Muscle of leg (tissue), 3 donors: ENCODE measurements at regions not wholly inside any gene's neighbourhood (a gene's known extent, or its start where the extent isn't known, plus 50 kb on each side); places are given as distances from the start of the nearest gene placed in this dataset.

Source experiments
- DNase-seq: peaks from one replicate; pipeline ENCODE4 v3.0.0; 2013
- H3K27ac ChIP-seq: one replicate; pipeline ENCODE4 v1.5.1; 2013; ENCODE audit warnings: mild to moderate bottlenecking, low read length, control low read depth
- H3K27me3 ChIP-seq: one replicate; pipeline ENCODE4 v1.6.1; 2013; ENCODE audit warnings: low read length; ENCODE audit not compliant: control insufficient read depth, insufficient read depth
- H3K36me3 ChIP-seq: one replicate; pipeline ENCODE4 v1.6.1; 2013; ENCODE audit warnings: low read length; ENCODE audit not compliant: control insufficient read depth, insufficient read depth
- H3K4me1 ChIP-seq: one replicate; pipeline ENCODE4 v1.6.1; 2013; ENCODE audit warnings: low read length; ENCODE audit not compliant: control insufficient read depth, insufficient read depth
- H3K4me3 ChIP-seq: one replicate; pipeline ENCODE4 v1.5.1; 2013; ENCODE audit warnings: low read length, control low read depth
- H3K9me3 ChIP-seq: replicated peaks from 2 replicates; pipeline ENCODE4 v1.6.1; 2013; ENCODE audit warnings: low read depth, low read length; ENCODE audit not compliant: control insufficient read depth
- WGBS: methylation state at CpG from one replicate; pipeline ENCODE4 v1.1.5; 2013; ENCODE audit warnings: missing lambda C conversion rate; ENCODE audit not compliant: insufficient coverage; 5-methylcytosine and 5-hydroxymethylcytosine counted together

- no peak overlapping the region for H3K27ac ChIP-seq
- WGBS, result no CpG with 5 or more reads among the region's 10 CpGs
- no peak overlapping the region for H3K4me3 ChIP-seq
- no peak for DNase-seq
- H3K9me3 ChIP-seq, result no peaks in the 10 kb centered on the region
- H3K27me3 ChIP-seq, result peaks cover 22% of the 10 kb centered on the region
- H3K4me1 ChIP-seq, result peaks cover 9% of the 10 kb centered on the region
- H3K36me3 ChIP-seq, result no peaks in the 10 kb centered on the region
Measured at GRCh38 chr11:123305601-123306375, 110.7 kb upstream of the CLMP start.

GRCh38 chr11:123304828-123305466 is 109.9 kb upstream of the CLMP start:
- 62% methylated on average over 5 of the region's 8 CpGs for WGBS

GRCh38 chr11:123303924-123304323 is 108.9 kb upstream of the CLMP start:
- DNase-seq, result no peak
- Histone ChIP-seq H3K4me1 (peaks cover 12% of the 10 kb centered on the region), H3K4me3 (no peak overlapping the region), H3K36me3 (no peaks in the 10 kb centered on the region), H3K9me3 (no peaks in the 10 kb centered on the region), H3K27ac (no peak overlapping the region), H3K27me3 (peaks cover 22% of the 10 kb centered on the region)
- 68% methylated on average over 2 of the region's 6 CpGs for WGBS

More at GRCh38 chr11:123304828-123305466, 109.9 kb upstream of the CLMP start:
- no peaks in the 10 kb centered on the region for H3K36me3 ChIP-seq
- H3K9me3 ChIP-seq, result no peaks in the 10 kb centered on the region
- no peak overlapping the region for H3K4me3 ChIP-seq
- H3K27ac ChIP-seq, result no peak overlapping the region
- peaks cover 9% of the 10 kb centered on the region for H3K4me1 ChIP-seq
- peaks cover 22% of the 10 kb centered on the region for H3K27me3 ChIP-seq
- DNase-seq, result no peak

GRCh38 chr11:123302751-123303195 is 107.7 kb upstream of the CLMP start:
- no peak overlapping the region for H3K4me3 ChIP-seq
- 36% methylated on average over 7 of the region's 8 CpGs for WGBS
- DNase-seq, result no peak
- H3K4me1 ChIP-seq, result peaks cover 15% of the 10 kb centered on the region
- H3K36me3 ChIP-seq, result no peaks in the 10 kb centered on the region
- no peak overlapping the region for H3K27ac ChIP-seq
- no peaks in the 10 kb centered on the region for H3K9me3 ChIP-seq
- peaks cover 22% of the 10 kb centered on the region for H3K27me3 ChIP-seq

GRCh38 chr11:123301696-123302400 is 106.8 kb upstream of the CLMP start:
- Histone ChIP-seq H3K9me3 (no peaks in the 10 kb centered on the region), H3K36me3 (no peaks in the 10 kb centered on the region), H3K27ac (no peak overlapping the region), H3K4me1 (peaks cover 13% of the 10 kb centered on the region), H3K4me3 (peak overlapping the region; percentile 36), H3K27me3 (peaks cover 22% of the 10 kb centered on the region)
- DNase-seq, result peak; percentile 63
- WGBS, result under 1% methylated on average over 56 of the region's 56 CpGs

- Histone ChIP-seq H3K36me3 (no peaks in the 10 kb centered on the region), H3K4me3 (no peak overlapping the region), H3K9me3 (no peaks in the 10 kb centered on the region), H3K27ac (no peak overlapping the region), H3K4me1 (peaks cover 13% of the 10 kb centered on the region), H3K27me3 (peaks cover 24% of the 10 kb centered on the region)
- WGBS, result no CpG with 5 or more reads among the region's 3 CpGs
- DNase-seq, result peak; percentile 66
Measured at GRCh38 chr11:123301013-123301591, 106.1 kb upstream of the CLMP start.

- Histone ChIP-seq H3K4me1 (peaks cover 13% of the 10 kb centered on the region), H3K9me3 (no peaks in the 10 kb centered on the region), H3K27ac (no peak overlapping the region), H3K36me3 (no peaks in the 10 kb centered on the region), H3K4me3 (no peak overlapping the region), H3K27me3 (peaks cover 24% of the 10 kb centered on the region)
- whole genome bisulfite sequencing, result 67% methylated on average over 7 of the region's 7 CpGs
- no peak for DNase-seq
Measured at GRCh38 chr11:123299721-123300120, 104.7 kb upstream of the CLMP start.

- 77% methylated on average over 11 of the region's 16 CpGs for WGBS
- Histone ChIP-seq H3K9me3 (no peaks in the 10 kb centered on the region), H3K4me1 (peaks cover 13% of the 10 kb centered on the region), H3K36me3 (no peaks in the 10 kb centered on the region), H3K4me3 (no peak overlapping the region), H3K27ac (no peak overlapping the region), H3K27me3 (peaks cover 24% of the 10 kb centered on the region)
- no peak for DNase-seq
Measured at GRCh38 chr11:123298488-123299447, 103.7 kb upstream of the CLMP start.

- no CpG with 5 or more reads among the region's 2 CpGs for WGBS
- H3K4me1 ChIP-seq, result no peaks in the 10 kb centered on the region
- H3K4me3 ChIP-seq, result no peak overlapping the region
Measured at GRCh38 chr11:123292647-123293046, 97.6 kb upstream of the CLMP start.

More at GRCh38 chr11:123292647-123293046, 97.6 kb upstream of the CLMP start:
- H3K27me3 ChIP-seq, result peaks cover 2% of the 10 kb centered on the region
- H3K9me3 ChIP-seq, result no peaks in the 10 kb centered on the region
- DNase-seq, result no peak
- H3K27ac ChIP-seq, result no peak overlapping the region
- no peaks in the 10 kb centered on the region for H3K36me3 ChIP-seq
